ENCODE measurements at regions not wholly inside any gene's neighbourhood (a gene's known extent, or its start where the extent isn't known, plus 50 kb on each side); places are given as distances from the start of the nearest gene placed in this dataset.

GRCh38 chr12:65622056-65622455 lies 202.2 kb upstream of the HMGA2 start:
- no peak for TF ChIP-seq CTCF (IDR thresholded peaks at IDR 0.05)
- TF ChIP-seq ZFX (IDR thresholded peaks at IDR 0.05; ENCODE audit: borderline replicate concordance) = no peak

Data from 22Rv1 (cell line).